Testis (tissue), 2 donors: ENCODE measurements at regions not wholly inside any gene's neighbourhood (a gene's known extent, or its start where the extent isn't known, plus 50 kb on each side); places are given as distances from the start of the nearest gene placed in this dataset.

Source experiments
- CTCF ChIP-seq, 3 experiments: fragments of 450-650 bp in 2 of 3; fragments of 200-600 bp in 1 of 3; sonication (generic) in 1 of 3; IDR thresholded peaks; one replicate each; pipeline ENCODE4 v1.5.1; 2016 to 2019; ENCODE audit warnings: antibody characterized with exemption in 3 of 3, mild to moderate bottlenecking in 2 of 3, moderate library complexity in 1 of 3
- POLR2A ChIP-seq: fragments of 450-650 bp; IDR thresholded peaks from one replicate; pipeline ENCODE4 v1.6.1; 2017; ENCODE audit warnings: antibody characterized with exemption, mild to moderate bottlenecking, moderate library complexity

GRCh38 chr1:209241487-209241886 is 342.0 kb upstream of the CAMK1G start:
- TF ChIP-seq CTCF (IDR thresholded peaks at IDR 0.05) (no peak), POLR2A (no peak)
